Stimulated activated CD4-positive, alpha-beta T cell treated with anti-CD3 and anti-CD28 coated beads, Interleukin-12 subunit alpha, Interleukin-12 subunit beta, amount 100 ng/mL, for 4 hours (primary cell): ENCODE measurements at regions not wholly inside any gene's neighbourhood (a gene's known extent, or its start where the extent isn't known, plus 50 kb on each side); places are given as distances from the start of the nearest gene placed in this dataset.
A peak's percentile ranks its signal among the peaks of the same experiment; 100 is the strongest.
"Not testable (repeated sequence)": the region's sequence is repeated elsewhere in the genome, so short reads cannot be mapped to it uniquely, and the experiment has no call there.

Experiments
- DNase-seq: peaks from one replicate; pipeline ENCODE4 v3.0.0-alpha.2; 2020

DNA sequence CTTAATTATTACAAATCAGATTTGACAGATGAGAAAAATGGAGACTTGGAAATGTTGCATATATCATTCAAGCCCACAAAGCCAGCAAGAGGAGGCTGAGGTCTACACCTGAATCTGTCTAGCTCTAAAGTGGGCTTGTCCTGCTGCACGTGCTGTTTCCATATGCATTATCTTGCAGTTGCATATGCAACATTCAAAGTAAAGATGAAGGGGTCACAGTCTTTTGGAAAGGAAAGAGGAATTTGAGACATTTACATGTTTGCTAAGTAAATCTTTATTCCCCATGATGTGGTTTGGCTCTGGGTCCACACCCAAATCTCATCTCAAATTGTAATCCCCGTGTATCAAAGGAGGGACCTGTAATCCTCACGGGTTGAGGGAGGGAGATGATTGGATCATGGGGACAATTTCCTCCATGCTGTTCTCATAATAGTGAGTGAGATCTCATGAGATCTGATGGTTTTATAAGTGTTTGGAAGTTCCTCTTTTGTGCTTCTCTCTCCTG is 98.3 kb downstream of the BACH1 start:
- no peak for DNase-seq

DNA sequence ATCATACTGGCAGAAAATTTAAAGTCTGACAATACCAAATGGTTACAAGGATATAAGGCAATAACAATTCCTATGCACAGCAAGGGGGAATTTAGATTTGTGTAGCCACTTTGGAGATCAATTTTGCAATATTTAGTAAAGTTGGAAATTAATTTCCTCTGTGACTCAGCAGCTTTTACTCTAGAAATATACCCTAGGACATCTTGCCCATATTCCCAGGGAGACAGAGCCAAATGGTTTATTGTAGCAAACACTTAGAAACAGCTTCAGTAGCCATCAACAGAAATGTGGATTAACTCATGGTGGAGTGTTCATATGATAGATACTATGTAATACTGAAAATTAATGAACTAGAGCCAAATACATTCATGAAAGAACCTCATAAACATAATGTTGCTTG is 104.6 kb downstream of the BACH1 start:
- no peak for DNase-seq

DNA sequence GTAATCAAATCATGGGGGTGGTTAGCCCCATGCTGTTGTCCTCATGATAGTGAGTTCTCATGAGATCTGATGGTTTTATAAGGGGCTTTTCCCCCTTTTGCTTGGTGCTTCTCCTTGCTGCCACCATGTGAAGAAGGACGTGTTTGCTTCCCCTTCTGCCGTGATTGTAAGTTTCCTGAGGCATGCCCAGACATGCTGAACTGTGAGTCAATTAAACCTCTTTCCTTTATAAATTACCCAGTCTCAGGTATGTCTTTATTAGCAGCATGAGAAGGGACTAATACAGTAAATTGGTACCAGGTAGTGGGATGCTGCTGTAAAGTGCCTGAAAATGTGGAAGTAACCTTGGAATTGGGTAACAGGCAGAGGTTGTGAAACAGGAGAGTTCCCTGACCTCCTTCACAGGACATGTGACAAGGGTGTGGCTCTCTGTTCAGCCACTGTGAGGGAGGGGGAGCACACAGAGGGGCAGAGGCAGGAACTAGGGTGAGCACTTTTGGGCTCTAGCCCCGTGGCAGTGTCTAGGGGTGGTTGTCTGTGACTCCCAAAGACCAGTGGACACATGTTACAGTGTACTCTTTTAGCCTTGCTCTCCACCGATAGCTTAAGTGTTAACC is 105.3 kb downstream of the BACH1 start:
- DNase-seq: no peak

DNA sequence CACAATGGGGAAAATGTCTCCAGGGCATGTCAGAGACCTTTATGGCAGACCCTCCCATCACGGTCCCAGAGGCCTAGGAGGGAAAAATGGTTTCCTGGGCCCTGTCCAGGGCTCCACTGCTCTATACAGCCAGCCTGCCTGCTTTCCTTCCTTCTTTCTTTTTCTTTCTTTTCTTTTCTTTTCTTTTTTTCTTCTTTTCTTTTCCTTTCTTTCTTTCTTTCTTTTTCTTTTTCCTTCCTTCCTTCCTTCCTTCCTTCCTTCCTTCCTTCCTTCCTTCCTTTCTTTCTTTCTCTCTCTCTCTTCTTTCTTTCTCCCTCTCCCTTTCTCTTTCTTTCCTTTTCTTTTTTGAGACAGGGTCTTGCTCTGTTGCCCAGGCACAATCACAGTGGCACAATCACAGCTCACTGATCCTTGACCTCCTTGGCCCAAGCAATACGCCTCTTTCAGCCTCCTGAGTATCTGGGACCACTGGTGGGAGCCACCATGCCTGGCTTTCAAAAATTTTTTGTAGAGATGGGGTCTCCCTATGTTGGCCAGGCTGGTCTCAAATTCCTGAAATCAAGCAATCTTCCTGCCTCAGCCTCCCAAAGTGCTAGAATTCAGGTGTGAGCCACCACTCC is 106.9 kb downstream of the BACH1 start:
- no peak for DNase-seq

DNA sequence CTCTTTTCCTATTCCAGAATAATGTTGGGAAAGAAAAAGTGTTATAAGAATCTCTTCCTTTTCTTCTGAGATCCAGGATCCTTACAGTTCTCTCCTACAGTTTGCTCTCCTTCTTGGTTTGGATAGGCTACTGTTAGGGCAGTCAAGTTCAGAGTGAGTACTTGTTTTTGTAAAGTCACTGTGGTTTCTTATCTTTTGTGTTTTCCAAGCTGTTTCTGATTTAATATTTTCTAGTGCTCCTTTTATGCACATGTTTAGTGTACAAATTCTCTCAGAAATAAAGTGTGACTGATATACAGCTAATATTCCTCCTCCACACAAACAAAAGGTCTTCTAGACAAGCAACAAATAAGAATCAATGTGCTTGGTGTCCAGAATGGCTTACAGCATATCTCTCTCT is 107.7 kb downstream of the BACH1 start:
- DNase-seq: no peak

DNA sequence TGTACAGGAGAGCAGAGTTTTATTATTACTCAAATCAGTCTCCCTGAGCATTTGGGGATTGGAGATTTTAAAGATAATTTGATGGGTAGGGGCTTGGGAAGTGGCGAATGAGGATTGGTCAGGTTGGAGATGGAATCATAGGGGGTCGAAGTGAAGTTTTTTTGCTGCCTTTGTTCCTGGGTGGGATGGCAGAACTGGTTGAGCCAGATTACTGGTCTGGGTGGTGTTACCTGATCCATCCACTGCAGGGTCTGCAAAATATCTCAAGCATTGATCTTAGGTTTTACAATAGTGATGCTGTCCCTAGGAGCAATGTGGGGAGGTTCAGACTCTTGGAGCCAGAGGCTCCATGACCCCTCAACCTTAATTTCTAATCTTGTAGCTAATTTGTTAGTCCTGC is 108.8 kb downstream of the BACH1 start:
- no peak for DNase-seq

DNA sequence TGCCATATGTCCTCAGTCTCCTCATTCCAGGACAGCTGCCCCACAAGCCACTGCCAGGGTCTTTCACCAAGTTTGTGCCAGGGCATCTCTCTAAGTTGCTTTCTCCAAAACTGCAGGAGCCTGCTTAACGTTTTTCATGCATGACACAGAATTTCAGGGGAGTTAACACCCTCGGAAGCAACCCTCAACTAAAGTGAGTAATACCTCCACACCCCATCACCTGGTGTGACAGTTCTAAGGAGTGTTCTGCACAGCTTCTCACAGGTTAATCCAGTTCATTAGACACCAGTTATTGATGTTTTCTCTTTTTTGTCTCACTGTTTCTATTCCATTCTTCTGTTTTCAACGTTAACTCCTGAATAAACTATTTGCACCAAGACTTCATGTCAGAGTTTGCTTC is 115.0 kb downstream of the BACH1 start:
- DNase-seq: no peak

DNA sequence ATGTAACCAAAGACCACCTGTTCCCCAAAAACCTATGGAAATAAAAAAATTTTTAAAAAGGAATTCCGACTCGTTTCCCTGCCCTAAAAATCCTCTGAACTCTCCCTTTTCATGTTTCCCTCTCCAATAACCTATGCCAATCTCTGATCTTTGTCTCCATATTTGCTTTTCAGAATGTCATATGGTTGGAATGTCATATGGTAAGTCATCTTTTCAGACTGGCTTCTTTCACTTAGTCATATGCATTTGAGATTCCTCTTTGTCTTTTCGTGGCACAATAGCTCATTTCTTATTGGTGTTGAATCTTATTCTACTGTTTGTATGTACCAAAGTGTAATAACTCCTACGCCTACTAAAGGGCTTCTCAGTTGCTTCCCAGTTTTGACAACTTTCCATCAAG is 117.5 kb downstream of the BACH1 start:
- no peak for DNase-seq

DNA sequence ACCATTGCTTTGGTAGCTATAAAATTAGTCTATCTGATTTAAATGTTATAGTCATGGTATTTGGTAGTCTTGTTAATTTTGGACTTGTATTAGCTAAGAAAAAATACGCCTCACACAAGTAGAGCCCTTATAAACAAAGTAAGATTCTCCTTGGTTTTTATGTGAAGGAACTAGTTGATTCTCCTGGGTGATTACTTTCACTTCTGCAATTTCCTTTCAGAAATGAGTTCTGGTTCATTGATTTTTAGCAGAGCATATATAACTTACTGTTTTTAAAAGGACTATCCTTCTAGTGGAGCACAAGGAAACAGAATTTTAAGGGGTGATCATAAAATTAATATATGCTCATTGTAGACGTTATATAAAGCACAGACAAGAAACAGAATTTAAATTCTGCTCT is 120.1 kb downstream of the BACH1 start:
- DNase-seq: no peak

DNA sequence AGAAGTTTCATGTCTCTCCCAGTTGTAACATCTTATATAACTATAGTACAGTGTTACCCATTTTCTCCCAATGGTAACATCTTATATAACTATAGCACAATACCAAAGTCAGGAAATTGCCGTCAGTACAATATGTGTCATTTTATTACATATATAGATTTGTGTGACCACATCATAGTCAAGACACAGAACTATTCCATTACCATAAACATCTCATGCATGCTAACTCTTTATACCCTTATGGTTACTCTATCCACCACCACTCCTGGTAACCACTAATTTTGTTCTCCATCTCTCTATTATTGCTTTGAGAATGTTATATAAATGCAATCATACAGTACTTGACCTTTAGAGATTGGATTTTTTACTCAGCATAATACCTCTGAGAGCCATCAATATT is 120.7 kb downstream of the BACH1 start:
- no peak for DNase-seq

DNA sequence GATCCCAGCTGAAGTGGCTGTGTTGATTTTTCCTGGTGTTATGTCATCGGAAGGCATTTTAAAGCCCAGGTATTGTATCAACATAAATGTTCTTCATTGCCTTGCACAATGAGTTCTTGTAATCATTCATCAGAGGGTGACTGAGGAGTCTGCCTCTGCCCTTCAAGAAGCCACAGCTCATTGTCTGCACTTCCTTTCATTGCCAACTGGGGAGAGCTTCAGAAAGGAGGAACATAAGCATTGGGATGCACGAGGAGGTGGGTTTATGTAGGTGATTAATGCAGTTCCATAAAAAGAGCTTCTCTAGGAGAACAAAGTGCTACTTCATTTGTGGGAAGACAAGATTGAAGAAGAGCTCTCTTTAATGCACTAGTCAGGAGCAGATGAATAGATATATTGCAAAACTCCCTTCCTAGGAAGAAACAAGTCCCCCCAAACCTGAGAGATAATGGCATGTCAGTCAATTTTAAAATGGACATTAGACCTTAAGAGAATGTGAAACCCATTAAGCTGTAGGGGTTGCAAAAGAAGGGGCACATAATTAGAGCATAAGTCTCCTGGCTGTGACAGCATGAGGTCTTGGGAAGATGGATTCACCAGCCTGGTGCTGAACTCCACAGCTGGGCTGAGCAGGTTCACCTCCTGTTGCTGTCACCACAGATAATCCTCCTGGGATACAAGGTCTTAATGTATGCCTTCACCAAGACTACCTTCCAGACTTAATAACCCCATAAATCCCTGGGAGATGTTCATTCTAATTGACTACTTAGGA is 124.6 kb downstream of the BACH1 start:
- no peak for DNase-seq

DNA sequence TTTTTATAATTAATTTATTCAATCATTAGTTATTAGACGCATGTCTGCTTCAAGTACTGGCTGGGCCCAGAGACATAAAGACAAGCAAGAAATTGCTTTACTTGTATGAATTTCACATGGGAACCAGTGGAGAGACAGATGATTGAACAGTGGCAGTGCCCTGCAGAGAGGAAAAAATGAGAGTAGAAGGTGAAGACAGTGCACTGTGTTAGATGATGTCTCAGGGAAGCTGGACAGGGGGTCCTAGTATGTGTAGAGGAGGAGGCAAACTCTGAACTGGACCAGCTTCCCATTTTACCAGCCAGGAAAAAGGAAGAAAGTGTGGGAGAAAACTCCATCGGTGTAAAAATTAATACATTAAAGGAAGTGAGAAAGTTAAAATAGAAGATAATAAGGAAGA is 126.0 kb downstream of the BACH1 start:
- no peak for DNase-seq

DNA sequence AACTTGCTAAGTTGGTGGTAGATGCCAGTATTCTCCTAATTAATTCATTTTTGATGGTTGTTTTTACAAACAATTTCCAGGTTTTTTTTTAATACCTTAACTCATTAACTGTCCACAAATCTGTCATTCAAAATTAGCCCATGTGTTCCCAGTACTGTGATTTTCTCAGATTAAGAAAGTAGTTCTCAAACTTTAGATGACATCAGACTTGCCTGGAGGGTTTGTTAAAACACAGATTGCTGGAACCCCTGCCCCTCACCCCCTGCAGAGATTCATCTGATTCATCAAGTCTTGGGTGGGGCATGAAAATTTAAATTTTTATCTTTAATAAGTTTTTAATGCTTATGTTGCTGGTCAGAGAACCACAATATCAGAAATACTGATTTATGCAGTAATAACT is 130.5 kb downstream of the BACH1 start:
- no peak for DNase-seq

DNA sequence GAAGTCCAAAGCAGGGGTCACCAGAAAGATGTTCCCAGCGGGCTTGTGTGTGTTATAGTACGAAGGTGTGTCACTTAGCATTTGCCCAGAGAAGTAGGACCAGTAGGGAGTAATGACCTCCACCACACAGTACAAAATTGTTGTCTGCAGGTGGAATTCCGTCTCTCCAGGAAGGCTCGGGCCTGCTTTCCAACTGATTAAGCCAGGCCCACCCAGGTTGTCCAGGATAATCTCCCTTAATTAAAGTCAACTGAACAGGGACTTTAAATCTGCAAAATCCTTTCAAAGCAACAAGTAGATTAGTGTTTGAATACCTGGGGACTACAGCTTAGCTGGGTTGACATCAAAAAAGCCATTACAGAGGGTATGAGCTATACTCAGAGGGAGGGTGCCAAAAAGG is 131.3 kb downstream of the BACH1 start:
- DNase-seq: no peak

DNA sequence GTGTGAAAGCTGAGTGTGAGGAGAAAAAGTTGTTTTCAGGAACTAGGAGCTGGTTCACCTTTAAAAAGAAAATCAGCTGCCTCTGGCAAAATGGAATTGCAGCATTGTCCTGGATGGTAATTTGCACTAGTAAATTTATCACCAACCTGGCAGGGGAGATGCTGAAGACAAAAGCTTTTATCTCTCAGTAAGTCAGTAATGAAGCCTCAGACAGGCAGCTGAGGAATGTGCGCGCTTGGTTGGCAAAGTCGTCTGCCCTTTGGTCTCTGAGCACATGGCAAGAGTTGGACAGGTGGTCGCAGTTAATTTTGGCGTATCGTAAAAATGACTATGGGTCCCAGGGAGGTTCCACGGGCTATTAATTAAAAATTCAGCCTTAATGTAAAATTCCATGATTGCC is 131.9 kb downstream of the BACH1 start:
- DNase-seq: no peak

DNA sequence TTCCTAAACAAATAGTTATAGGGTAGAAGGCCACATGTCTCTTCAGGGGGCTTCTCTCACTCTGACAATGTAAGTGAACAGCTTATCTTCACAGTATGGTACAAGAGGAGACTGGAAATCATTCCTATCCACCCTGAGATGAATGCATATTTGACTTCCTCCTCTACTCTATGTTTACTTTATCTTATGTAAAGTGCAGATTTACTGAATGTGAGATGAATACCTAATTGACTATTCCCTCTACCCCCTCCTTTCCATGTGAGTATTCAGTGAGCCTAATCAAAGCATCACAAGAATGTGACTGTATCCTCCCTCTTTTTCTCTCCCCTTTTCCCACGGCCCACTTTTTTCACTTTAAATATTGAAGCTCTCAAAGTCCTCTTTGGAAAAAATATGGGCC is 132.5 kb downstream of the BACH1 start:
- no peak for DNase-seq

DNA sequence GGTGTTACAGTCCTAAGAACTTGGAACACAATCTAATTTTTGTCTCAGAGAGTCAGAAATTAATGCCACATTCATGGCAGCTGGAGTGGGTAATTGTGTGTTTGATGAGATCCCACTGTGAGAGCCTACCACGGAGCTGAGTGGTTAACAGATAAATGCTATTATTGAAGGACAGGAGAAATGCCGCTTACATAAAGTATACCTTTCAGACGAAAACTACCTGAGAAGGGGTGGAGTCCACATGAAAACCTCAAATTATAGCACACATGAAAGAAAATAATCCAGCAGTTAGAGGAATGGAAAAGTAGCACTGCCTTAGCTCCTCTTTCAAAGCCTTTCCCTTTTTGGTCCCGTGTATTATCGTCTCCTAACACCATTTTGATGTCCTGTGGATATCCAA is 133.0 kb downstream of the BACH1 start:
- no peak for DNase-seq

DNA sequence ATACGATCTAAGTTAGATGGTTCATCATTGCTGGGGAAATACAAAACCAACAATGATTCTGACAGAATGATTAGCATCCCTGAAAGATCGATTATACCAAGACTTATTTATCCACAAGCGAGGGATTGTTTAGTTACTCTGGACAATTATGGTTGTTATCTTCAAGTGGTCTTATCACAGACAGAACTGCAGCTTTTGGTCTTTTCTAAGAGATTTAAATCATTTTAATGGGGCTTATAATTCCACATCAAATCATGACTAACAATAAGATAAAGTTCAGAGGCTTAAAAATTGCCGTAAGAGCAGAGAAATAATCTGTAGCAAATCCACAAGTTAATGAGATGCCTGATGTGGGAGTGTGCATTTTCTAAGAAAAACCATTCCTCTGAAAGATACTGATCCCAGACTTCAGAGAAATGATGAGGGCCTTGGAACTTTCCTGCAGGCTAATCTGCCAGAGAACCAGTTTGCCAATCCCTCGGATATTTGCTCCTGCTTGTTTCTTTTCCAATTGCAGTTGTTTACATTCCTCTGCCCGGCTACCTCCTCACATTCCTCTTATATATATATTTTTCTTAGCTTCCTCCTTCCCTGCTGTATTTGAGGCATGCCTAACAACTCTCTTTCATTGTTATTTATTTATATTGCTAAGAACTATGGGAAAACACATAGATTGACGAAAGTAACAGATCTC is 134.8 kb downstream of the BACH1 start:
- no peak for DNase-seq

DNA sequence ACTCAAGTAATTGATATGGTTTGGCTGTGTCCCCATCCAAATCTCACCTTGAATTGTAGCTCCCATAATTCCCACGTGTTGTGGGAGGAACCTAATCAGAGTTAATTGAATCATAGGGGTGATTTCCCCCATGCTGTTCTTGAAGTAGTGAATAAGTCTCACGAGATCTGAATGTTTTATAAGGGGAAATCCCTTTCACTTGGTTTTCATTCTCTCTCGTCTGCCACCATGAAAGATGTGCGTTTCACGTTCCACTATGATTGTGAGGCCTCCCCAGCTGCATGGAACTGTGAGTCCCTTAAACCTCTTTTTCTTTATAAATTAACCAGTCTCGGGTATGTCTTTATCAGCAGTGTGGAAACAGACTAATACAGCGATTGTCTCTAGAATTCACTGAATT is 135.4 kb downstream of the BACH1 start:
- DNase-seq: no peak

DNA sequence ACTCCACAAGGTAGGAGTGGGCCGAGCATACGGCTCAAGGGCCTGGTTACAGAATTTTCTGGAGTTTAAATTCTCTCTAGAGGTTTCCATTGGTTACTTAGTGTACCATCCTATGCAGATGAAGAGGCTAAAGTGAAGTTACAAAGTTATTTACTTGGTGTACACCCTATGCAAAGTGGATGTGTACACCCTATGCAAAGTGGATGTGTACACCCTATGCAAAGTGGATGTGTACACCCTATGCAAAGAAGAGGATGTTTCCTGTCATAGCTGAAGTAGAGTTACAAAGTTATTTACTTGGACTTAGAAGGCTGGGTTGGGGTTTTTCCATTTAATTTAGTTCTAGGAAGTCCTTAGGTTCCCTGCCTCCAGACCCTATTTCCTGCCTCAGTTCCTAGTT is 136.3 kb downstream of the BACH1 start:
- not testable (repeated sequence) for DNase-seq

DNA sequence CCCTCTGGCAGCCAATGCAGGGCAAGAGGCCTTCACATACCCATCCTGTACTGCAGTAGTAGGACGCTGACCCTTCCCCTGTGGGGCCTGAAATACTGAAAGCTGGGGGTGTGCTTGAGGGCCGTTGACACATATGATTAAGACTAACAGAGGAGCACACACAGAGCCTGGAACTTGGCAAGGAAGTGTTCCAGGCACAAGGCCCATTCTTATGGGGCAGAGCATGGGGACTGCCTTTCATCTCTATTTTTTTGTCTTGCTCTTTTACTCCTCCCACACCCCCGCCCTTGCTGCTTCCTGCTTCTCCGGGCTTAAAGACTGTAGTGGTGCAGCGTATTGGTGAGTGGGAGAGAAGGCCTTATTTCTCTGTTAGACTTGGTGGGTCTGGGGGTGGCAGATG is 137.4 kb downstream of the BACH1 start:
- DNase-seq: peak; percentile 21

DNA sequence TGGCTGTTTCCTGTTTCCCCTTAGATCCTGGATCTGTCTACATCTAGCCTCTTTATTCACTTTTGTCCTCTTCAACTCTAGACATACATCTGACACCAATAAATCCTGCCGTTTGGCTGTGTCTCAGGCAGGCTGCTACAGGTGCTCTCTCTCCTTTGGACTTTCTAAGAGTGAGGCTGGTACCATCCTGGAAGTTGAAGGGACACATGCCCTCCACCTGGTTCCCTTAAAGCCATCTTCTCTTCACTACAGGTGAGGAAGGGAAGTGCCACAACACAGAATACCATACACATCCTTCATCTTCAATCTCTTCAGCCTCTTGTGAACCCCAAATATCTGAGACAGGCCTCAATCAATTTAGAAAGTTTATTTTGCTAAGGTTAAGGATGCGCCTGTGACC is 137.9 kb downstream of the BACH1 start:
- no peak for DNase-seq

DNA sequence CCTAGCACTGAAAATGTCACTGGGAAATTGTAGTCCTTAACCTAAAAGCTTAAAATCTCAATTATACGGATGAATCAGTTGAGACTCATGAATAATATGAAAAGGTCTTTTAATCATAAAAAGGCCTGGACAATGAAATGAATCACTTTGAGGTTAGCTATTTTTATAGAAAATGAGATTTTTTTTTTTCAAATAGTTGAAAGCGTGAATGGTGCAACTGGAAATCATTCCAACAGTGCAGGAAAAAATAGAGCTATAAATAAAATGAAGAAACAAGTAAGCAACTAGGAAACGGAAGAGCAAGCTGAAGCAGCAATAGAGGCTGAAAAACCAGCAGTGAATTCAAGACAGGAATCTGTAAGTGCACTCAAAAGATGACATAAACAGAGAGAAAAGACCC is 142.9 kb downstream of the BACH1 start:
- DNase-seq: no peak
